Activated naive CD8-positive, alpha-beta T cell treated with anti-CD3 and anti-CD28 coated beads, Interleukin-2, amount 50 U/mL, for 24 hours (primary cell): ENCODE measurements at regions not wholly inside any gene's neighbourhood (a gene's known extent, or its start where the extent isn't known, plus 50 kb on each side); places are given as distances from the start of the nearest gene placed in this dataset.
"Not testable (repeated sequence)": the region's sequence is repeated elsewhere in the genome, so short reads cannot be mapped to it uniquely, and the experiment has no call there.

ENCODE experiments used
- ATAC-seq: fragments of 150-1000 bp; cut with Tn5 transposase; one replicate; pipeline ENCODE4 v1.10.0; 2021
- DNase-seq: peaks from one replicate; pipeline ENCODE4 v3.0.0; 2021
- H3K27ac Mint-ChIP-seq: one replicate; pipeline ENCODE4 v1.8.0; 2021; ENCODE audit warnings: mild to moderate bottlenecking, mixed read lengths
- H3K27me3 Mint-ChIP-seq: one replicate; pipeline ENCODE4 v1.8.0; 2021; ENCODE audit warnings: mixed read lengths
- H3K36me3 Mint-ChIP-seq: one replicate; pipeline ENCODE4 v1.8.0; 2021; ENCODE audit warnings: low read depth, mixed read lengths
- H3K4me1 Mint-ChIP-seq: one replicate; pipeline ENCODE4 v1.8.0; 2021; ENCODE audit warnings: mixed read lengths
- H3K4me3 Mint-ChIP-seq: one replicate; pipeline ENCODE4 v1.8.0; 2021; ENCODE audit warnings: mild to moderate bottlenecking, moderate library complexity, mixed read lengths
- H3K9me3 Mint-ChIP-seq: one replicate; pipeline ENCODE4 v1.8.0; 2021; ENCODE audit warnings: mixed read lengths

DNA sequence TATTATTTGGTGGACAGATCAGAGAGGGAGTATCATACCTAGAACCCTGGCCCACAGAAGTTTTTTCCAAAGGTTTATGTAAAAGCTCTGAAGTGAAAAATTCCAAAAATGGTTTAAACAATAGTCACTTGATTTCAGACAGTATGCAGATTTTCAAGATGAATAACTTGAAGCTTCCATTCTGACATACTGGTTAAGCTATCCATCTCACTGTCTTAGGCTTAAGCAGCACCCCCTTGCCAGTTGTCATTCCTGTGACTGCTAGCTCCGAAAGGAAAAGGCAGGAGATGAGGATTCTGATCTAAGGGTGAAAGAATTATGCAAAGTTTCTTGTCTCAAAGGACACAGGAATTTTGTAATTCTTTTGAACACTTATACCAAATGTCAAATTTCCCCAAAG lies 337.5 kb upstream of the THBS1 start:
- ATAC-seq (no peak), DNase-seq (no peak)
- Mint-ChIP-seq H3K27ac (no peak overlapping the region), H3K4me1 (no peaks in the 10 kb centered on the region), H3K4me3 (no peak overlapping the region), H3K36me3 (no peaks in the 10 kb centered on the region), H3K27me3 (peaks cover 2% of the 10 kb centered on the region), H3K9me3 (no peaks in the 10 kb centered on the region)

DNA sequence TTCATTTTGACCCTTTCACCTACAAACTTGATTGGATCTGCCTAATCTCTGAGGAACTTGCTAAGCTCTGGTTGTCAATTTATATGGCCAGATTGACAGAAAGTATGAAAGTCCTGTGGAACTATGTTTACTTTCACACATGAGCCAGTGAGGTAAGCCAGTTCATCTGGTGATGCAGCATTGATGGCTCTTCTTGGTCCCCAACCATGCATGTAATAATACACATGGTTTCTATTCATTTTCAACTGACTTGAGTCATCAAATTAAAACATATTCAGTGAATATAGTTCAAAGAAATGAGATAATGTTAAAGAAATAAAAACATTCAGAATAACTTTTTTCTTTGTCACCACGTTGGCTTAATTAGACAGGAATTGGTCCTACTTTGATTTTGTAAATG lies 336.1 kb upstream of the THBS1 start:
- Mint-ChIP-seq H3K27me3 (peaks cover 4% of the 10 kb centered on the region), H3K36me3 (no peaks in the 10 kb centered on the region), H3K4me1 (no peaks in the 10 kb centered on the region), H3K4me3 (no peak overlapping the region), H3K9me3 (no peaks in the 10 kb centered on the region), H3K27ac (no peak overlapping the region)
- no peak for ATAC-seq
- DNase-seq, result no peak

GRCh38 chr15:39246523-39246922 lies 334.4 kb upstream of the THBS1 start:
- H3K4me3 Mint-ChIP-seq, result no peak overlapping the region
- no peak overlapping the region for H3K27ac Mint-ChIP-seq
- peaks cover 15% of the 10 kb centered on the region for H3K4me1 Mint-ChIP-seq
- ATAC-seq (no peak), DNase-seq (no peak)
- no peaks in the 10 kb centered on the region for H3K9me3 Mint-ChIP-seq
- H3K36me3 Mint-ChIP-seq, result no peaks in the 10 kb centered on the region
- H3K27me3 Mint-ChIP-seq, result peaks cover 4% of the 10 kb centered on the region

DNA sequence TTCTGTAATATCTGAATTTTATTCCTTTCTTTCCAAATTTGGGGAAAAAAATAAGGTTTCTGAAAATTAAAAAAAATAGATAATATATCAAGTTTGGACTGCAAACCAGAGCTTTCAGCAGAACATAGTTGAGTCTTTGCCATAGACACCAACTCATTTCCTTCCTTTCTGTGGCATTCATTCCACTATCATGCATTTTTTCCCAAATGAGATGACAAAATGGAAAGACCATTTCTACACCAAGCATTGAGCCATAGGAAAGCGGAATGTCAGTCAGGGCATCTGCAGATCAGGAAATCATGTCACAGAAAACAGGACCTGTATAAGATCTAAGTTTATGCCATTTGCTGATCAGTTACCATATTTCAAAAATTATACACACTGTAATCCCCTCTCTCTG lies 333.3 kb upstream of the THBS1 start:
- H3K27me3 Mint-ChIP-seq, result peaks cover 8% of the 10 kb centered on the region
- no peaks in the 10 kb centered on the region for H3K36me3 Mint-ChIP-seq
- DNase-seq (no peak), ATAC-seq (no peak)
- H3K4me3 Mint-ChIP-seq, result no peak overlapping the region
- H3K27ac Mint-ChIP-seq, result no peak overlapping the region
- peaks cover 24% of the 10 kb centered on the region for H3K4me1 Mint-ChIP-seq
- H3K9me3 Mint-ChIP-seq, result no peaks in the 10 kb centered on the region

DNA sequence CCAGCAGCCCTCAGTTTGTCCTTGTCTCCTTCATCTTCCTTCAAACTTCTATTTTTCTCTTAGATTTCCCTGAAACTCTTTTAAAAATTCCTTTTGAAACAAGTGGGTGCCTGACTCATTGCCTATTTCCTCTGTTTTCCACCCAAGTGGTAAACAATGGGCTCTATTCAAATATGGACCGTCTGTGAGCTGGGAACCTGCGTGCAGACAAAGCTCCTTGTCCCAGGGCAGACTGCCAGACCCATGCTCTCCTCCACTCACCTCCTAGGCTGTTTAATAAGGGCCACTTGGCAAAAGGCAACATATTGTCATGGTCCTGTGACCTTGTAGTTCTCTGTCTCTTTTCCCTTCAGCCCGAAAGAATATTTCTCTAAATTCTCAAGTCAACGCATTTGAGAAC lies 332.7 kb upstream of the THBS1 start:
- ATAC-seq (no peak), DNase-seq (no peak)
- H3K27me3 Mint-ChIP-seq, result peaks cover 8% of the 10 kb centered on the region
- H3K9me3 Mint-ChIP-seq, result no peaks in the 10 kb centered on the region
- peaks cover 24% of the 10 kb centered on the region for H3K4me1 Mint-ChIP-seq
- H3K36me3 Mint-ChIP-seq, result no peaks in the 10 kb centered on the region
- H3K27ac Mint-ChIP-seq, result no peak overlapping the region
- H3K4me3 Mint-ChIP-seq, result no peak overlapping the region

DNA sequence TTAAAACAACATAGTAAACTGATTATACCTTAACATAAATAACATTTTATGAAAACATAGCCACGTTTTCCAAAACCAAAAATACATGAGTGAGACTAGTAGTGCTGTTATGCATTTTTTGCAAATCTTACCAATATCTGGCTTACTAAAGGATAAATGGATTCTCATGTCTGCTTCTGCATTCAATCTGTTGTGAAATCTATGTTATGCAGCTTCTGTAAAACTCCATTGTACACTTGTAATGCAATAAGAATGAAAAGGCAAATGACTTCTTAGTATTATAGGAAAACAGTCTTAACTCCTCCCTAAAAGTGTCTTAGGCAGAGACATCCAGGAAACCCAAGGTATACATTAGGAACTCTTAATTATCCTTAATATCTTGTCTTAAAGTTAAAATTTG lies 330.9 kb upstream of the THBS1 start:
- H3K4me3 Mint-ChIP-seq, result no peak overlapping the region
- no peaks in the 10 kb centered on the region for H3K36me3 Mint-ChIP-seq
- ATAC-seq (no peak), DNase-seq (no peak)
- H3K27ac Mint-ChIP-seq, result no peak overlapping the region
- H3K9me3 Mint-ChIP-seq, result no peaks in the 10 kb centered on the region
- H3K27me3 Mint-ChIP-seq, result peaks cover 11% of the 10 kb centered on the region
- peaks cover 24% of the 10 kb centered on the region for H3K4me1 Mint-ChIP-seq

- peak overlapping the region; percentile 64 for H3K27ac Mint-ChIP-seq
- H3K27me3 Mint-ChIP-seq, result peaks cover 17% of the 10 kb centered on the region
- no peak overlapping the region for H3K4me3 Mint-ChIP-seq
- H3K9me3 Mint-ChIP-seq, result no peaks in the 10 kb centered on the region
- no peak for ATAC-seq
- no peaks in the 10 kb centered on the region for H3K36me3 Mint-ChIP-seq
- DNase-seq, result no peak
- H3K4me1 Mint-ChIP-seq, result peaks cover 24% of the 10 kb centered on the region
Observed at GRCh38 chr15:39250460-39251186, 330.3 kb upstream of the THBS1 start.

DNA sequence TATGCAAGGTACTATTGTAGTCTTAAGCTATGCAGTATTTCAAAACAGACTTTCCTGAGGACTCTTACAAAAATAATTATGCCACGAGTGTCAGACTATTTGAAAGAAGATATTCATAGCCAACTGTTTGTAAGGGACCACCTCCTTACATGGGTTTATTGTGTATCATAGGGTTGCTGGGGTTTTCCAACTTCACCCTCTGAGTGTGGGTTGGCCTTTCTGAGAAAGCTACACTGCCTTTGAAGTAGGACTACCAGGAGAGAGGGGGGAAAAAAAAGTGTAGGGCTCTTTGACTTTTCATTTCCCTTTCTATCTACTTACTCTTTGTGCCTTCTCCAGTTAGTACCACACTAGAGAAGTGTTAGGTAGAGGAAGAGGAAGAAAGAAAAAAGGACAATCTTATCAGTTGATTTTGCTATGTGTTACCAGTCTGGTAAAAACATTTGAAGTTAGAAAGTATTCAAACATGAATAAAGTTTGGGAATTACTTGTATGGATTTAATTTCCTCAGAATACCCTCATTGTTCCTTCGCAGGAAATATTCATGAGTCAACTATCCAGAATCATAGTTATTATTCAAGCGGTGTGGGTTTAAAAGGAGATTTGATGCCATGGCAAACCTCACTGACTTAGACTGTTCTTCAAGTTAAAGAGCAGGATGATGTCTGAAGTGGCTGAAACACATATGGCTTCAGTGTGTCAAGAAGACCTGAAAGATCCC lies 329.3 kb upstream of the THBS1 start:
- no peak for DNase-seq
- Mint-ChIP-seq H3K4me1 (peaks cover 24% of the 10 kb centered on the region), H3K27me3 (peaks cover 20% of the 10 kb centered on the region), H3K9me3 (no peaks in the 10 kb centered on the region), H3K36me3 (no peaks in the 10 kb centered on the region), H3K4me3 (no peak overlapping the region), H3K27ac (peak overlapping the region; percentile 64)
- ATAC-seq, result peak; percentile 94

DNA sequence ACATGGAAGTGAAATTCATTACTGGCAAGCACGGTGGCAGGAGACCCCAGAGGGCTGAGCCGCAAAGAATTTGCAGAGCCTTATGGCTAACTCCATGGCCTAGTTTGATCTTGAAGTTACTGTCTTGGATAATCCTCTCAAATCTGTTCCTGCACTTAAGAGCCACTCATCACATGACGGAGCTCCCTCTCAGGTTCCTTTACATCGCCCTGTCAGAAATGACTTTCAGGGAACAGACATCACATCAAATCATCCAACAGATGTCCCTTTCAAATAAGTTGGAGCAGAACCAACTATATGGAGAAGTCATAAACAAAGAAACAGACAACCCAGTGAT lies 328.8 kb upstream of the THBS1 start:
- Mint-ChIP-seq H3K4me3 (no peak overlapping the region), H3K9me3 (no peaks in the 10 kb centered on the region), H3K27me3 (peaks cover 21% of the 10 kb centered on the region), H3K36me3 (no peaks in the 10 kb centered on the region), H3K27ac (peak overlapping the region; percentile 11), H3K4me1 (peaks cover 24% of the 10 kb centered on the region)
- ATAC-seq (no peak), DNase-seq (no peak)

DNA sequence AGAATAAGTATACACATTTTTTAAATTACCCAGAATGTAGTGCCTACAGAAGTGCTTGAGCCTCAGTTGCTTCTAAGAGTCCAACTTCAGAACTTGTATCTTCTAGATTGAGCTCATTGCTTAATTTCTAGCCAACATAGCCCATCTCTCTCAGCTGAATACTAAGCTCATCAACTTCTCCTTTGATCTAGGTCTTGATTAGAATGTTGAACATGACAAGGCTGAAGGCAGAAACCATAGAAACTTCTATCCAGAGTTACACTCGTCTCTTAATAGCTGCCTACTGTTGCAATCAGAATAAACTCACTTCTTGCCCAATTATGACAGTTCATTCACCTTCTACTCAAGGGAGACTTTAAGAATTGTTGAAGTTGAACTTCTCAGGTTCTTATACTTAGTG lies 327.3 kb upstream of the THBS1 start:
- peaks cover 24% of the 10 kb centered on the region for H3K4me1 Mint-ChIP-seq
- no peak for DNase-seq
- H3K36me3 Mint-ChIP-seq, result no peaks in the 10 kb centered on the region
- H3K9me3 Mint-ChIP-seq, result no peaks in the 10 kb centered on the region
- H3K27ac Mint-ChIP-seq, result no peak overlapping the region
- peaks cover 24% of the 10 kb centered on the region for H3K27me3 Mint-ChIP-seq
- H3K4me3 Mint-ChIP-seq, result no peak overlapping the region
- ATAC-seq, result no peak

DNA sequence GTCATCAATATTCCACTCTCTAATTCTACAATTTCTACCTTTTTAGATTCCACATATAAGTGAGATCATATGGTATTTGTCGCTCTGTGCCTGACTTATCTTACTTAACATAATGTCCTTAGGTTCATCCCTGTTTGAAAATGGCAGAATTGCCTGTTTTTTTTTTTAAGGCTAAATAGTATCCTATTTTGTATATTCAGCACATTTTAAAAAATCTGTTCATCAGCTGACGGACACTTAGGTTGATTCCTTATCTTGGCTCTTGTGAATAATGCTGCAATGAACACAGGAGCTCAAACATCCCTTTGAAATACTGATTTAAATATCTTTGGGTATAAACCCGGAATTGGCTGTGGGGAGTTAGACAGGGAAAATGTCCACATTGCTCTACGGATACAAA lies 326.7 kb upstream of the THBS1 start:
- Mint-ChIP-seq H3K9me3 (no peaks in the 10 kb centered on the region), H3K27ac (no peak overlapping the region), H3K4me1 (peaks cover 24% of the 10 kb centered on the region), H3K4me3 (no peak overlapping the region), H3K27me3 (peaks cover 26% of the 10 kb centered on the region), H3K36me3 (no peaks in the 10 kb centered on the region)
- ATAC-seq, result no peak
- no peak for DNase-seq

DNA sequence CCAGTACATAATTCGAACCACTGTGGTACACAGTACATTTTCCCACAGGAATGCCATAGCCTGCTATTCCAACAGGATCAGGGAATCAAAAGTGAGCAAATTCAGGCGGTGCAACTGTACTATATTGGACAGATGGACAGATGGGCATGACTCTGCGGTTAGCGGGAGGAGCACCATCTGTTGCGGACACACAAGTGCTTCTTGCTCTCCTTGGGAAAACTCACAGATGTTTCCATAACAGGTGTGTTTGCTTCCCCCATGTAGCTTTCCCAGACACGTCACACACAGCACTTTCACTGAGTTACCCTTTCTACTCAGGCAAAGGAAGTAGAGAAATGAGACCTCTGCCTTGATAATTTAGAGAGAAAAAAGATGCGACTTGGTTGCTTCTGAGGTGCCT lies 325.1 kb upstream of the THBS1 start:
- DNase-seq (no peak), ATAC-seq (no peak)
- Mint-ChIP-seq H3K4me3 (no peak overlapping the region), H3K36me3 (no peaks in the 10 kb centered on the region), H3K9me3 (no peaks in the 10 kb centered on the region), H3K27me3 (peaks cover 32% of the 10 kb centered on the region), H3K4me1 (peaks cover 17% of the 10 kb centered on the region), H3K27ac (no peak overlapping the region)

DNA sequence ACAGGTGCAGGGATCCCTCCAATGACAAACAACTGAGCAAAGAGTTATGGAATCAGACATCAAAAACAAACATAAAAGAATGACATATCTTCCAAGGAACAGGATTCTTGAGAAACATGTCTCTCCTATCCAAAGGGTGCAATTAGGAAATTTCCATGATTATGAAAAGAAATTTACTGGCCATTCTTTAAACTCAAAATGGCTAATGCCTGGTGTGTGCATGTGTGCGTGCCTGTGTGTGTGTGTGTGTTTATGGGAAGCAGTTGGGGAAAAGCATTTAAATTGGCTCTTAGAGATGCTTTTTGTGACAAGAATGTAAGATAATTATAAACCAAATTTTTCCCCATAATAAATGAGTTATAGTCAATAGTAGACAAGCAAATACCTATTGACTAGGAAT lies 320.5 kb upstream of the THBS1 start:
- ATAC-seq, result no peak
- Mint-ChIP-seq H3K4me3 (no peak overlapping the region), H3K27me3 (peaks cover 27% of the 10 kb centered on the region), H3K4me1 (peaks cover 20% of the 10 kb centered on the region), H3K9me3 (no peaks in the 10 kb centered on the region), H3K27ac (no peak overlapping the region), H3K36me3 (no peaks in the 10 kb centered on the region)
- no peak for DNase-seq

GRCh38 chr15:39260791-39261190 lies 320.1 kb upstream of the THBS1 start:
- ATAC-seq (no peak), DNase-seq (no peak)
- H3K27me3 Mint-ChIP-seq, result peaks cover 23% of the 10 kb centered on the region
- H3K4me3 Mint-ChIP-seq, result no peak overlapping the region
- H3K9me3 Mint-ChIP-seq, result no peaks in the 10 kb centered on the region
- H3K27ac Mint-ChIP-seq, result no peak overlapping the region
- no peaks in the 10 kb centered on the region for H3K36me3 Mint-ChIP-seq
- H3K4me1 Mint-ChIP-seq, result peaks cover 20% of the 10 kb centered on the region

- DNase-seq, H3K9me3 Mint-ChIP-seq, H3K4me3 Mint-ChIP-seq, H3K27ac Mint-ChIP-seq, ATAC-seq, H3K36me3 Mint-ChIP-seq: not testable (repeated sequence)
- peaks cover 20% of the 10 kb centered on the region for H3K4me1 Mint-ChIP-seq
- H3K27me3 Mint-ChIP-seq, result peaks cover 22% of the 10 kb centered on the region
Observed at GRCh38 chr15:39261397-39262183, 319.3 kb upstream of the THBS1 start.
